ENCODE measurements at regions not wholly inside any gene's neighbourhood (a gene's known extent, or its start where the extent isn't known, plus 50 kb on each side); places are given as distances from the start of the nearest gene placed in this dataset.

DNA sequence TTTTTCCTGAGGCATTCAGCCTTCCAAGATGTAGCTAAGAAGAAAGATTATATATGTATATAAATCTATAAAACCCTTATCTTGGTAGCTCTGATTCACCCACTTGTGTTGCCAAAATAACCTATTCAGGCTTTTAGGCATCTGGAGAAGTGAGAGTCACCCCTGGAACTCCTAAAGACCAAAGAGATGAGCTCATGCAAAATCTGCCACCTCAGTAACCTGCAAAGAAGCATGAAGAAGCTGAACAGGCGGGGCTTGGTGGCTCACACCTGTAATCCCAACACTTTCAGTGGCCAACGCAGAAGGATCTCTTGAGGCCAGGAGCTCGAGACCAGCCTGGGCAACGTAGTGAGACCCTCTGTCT, 393.7 kb downstream of the FOXO1 start:
- TF ChIP-seq, protein P1, sequence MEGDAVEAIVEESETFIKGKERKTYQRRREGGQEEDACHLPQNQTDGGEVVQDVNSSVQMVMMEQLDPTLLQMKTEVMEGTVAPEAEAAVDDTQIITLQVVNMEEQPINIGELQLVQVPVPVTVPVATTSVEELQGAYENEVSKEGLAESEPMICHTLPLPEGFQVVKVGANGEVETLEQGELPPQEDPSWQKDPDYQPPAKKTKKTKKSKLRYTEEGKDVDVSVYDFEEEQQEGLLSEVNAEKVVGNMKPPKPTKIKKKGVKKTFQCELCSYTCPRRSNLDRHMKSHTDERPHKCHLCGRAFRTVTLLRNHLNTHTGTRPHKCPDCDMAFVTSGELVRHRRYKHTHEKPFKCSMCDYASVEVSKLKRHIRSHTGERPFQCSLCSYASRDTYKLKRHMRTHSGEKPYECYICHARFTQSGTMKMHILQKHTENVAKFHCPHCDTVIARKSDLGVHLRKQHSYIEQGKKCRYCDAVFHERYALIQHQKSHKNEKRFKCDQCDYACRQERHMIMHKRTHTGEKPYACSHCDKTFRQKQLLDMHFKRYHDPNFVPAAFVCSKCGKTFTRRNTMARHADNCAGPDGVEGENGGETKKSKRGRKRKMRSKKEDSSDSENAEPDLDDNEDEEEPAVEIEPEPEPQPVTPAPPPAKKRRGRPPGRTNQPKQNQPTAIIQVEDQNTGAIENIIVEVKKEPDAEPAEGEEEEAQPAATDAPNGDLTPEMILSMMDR (conservative IDR thresholded peaks at IDR 0.05), result no peak
- TF ChIP-seq ZFX (IDR thresholded peaks at IDR 0.05), result no peak
- H3K27ac ChIP-seq, result no peak overlapping the region

DNA sequence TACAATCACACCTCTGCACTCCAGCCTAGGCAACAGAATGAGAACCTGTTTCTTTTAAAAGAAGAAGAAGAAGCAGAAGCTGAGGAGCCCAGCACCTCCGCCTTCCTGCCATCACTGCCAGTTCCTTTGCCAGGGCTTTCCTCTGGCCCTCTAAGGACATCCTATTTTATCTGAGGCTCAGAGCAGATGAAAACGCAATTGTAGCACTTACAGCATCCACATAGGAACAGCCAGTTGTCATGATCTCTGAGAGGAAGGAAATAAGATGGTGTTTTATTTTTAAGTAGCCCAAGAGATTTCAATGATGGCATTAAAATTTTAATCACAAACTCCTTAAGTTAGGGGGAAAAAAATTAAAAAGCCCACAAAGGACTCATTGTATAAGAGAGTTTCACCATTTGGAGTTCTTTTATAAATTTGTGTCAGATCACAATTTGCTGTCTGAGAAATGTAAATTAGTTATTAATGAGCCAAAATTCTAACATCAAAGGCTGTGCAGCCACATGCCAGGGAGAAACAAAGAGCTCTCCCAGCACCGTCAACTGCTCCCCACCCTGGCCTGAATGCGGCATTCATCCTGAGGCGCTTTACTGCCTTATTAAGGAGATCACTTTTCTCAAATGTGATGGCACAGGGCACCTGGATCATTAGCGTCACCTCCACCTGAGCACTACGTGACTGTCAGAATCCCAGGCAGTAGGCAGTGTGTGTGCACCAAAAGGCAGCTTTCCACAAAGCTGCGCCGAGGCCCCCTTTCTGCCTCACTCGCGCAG, 393.0 kb downstream of the FOXO1 start:
- no peak overlapping the region for H3K27ac ChIP-seq
- TF ChIP-seq, protein P1 (conservative IDR thresholded peaks at IDR 0.05), result no peak

DNA sequence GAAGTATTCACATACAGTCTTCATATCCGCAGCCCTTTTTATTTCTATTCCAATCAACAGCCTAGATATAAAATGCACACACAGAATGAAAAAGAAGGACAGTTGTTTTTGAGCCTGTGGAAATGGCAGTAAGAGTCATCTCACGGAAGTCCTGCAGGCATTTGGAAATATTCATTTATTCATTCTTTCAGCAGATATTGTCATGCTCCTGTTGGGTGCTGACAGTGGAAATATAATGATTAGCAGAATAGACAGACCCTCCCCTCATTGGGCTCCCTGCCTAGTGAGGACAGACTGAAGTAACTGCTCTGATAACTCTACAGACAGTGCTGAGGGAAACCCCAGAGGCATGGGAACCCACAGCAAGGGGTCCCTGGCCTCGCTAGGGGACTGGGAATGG, 392.3 kb downstream of the FOXO1 start:
- TF ChIP-seq, protein P1 (conservative IDR thresholded peaks at IDR 0.05), result no peak
- no peak for TF ChIP-seq ZFX (IDR thresholded peaks at IDR 0.05)
- no peak overlapping the region for H3K27ac ChIP-seq

DNA sequence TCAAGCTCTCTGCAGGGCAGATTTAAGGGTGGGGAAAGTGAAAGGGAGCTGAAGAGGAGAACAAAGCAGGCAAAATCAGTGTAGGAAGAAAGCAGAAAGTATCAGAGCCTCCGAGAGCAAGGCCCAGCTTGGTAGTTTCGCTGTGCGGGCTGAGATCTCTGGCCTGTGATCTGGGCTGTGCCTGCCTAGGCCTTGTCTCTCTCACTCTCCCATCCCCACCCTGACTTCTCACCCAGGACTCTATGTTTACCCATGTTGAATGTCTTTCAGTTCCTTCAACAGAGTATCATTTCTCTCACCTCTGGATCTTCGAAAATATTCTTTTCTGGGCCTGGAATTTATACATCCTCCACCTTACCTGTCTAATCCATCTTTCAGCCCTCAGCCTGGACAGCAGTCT, 391.3 kb downstream of the FOXO1 start:
- H3K27ac ChIP-seq, result no peak overlapping the region
- TF ChIP-seq, protein P1 (conservative IDR thresholded peaks at IDR 0.05), result no peak
- TF ChIP-seq ZFX (IDR thresholded peaks at IDR 0.05), result no peak

DNA sequence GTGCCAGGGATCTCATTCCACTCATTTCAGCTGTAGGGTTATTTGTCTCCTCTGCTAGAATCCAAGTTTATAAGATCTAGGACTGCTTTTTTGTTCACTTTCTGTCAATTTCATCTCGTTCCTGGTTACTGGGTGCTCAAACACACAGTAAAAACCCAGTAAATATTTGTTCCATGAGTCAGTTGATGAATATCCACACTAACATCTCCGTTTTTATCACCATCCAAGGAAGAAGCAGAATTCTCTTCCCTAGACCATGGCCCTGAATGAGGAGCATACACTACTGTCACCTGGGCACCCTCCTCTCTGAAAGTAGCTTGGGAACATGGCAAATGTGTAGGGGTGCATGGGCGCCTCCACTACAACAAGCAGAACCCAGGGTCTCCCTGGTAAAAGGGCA, 390.8 kb downstream of the FOXO1 start:
- no peak overlapping the region for H3K27ac ChIP-seq
- TF ChIP-seq, protein P1 (conservative IDR thresholded peaks at IDR 0.05), result no peak
- TF ChIP-seq ZFX (IDR thresholded peaks at IDR 0.05), result no peak

DNA sequence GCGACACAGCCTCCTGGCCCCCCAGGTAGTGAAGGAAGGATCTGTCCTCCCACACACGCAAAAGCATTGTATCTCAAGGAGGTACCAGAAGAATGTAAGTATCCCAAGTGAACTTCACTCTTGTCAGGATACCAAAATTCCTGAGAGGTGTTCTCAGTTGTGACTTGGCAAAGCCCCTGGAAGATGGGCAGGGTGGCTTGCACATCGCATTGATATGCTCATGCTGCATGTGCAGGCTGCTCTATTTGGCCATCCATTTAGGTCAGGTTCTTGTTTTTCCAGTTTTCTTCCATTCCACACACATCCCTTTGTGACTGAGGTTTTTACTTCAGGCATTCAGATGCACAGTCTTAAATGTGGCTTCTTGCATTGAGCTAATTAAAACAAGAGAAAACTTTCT, 382.8 kb downstream of the FOXO1 start:
- no peak overlapping the region for H3K27ac ChIP-seq
- TF ChIP-seq, protein P1 (conservative IDR thresholded peaks at IDR 0.05), result no peak
- no peak for TF ChIP-seq ZFX (IDR thresholded peaks at IDR 0.05)

DNA sequence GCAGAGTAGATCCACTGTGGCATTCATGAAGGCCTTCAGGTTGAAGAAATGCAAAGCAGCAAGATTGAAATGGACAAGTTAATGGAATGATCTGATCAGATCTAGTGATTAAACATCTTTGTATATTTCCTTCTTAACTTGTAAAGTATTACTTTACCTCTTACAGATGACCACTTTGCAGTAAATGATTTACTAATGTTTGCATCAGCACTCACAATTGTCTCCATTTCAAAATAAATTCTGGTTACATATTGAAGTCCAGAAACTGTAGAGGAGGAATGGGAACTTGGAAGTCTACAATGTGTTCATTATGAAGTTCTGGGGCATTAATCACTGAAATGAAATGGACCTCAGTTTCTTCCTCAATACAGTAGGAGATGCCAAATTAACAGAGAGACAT, 380.8 kb downstream of the FOXO1 start:
- no peak overlapping the region for H3K27ac ChIP-seq
- TF ChIP-seq, protein P1 (conservative IDR thresholded peaks at IDR 0.05), result no peak
- TF ChIP-seq ZFX (IDR thresholded peaks at IDR 0.05), result no peak

All from C4-2B (cell line).